RCC 7860 (cell line): ENCODE measurements at regions not wholly inside any gene's neighbourhood (a gene's known extent, or its start where the extent isn't known, plus 50 kb on each side); places are given as distances from the start of the nearest gene placed in this dataset.
"Not testable (repeated sequence)": the region's sequence is repeated elsewhere in the genome, so short reads cannot be mapped to it uniquely, and the experiment has no call there.

Experiments used
- DNase-seq: peaks from one replicate; pipeline ENCODE4 v3.0.0-alpha.2; 2015; ENCODE audit warnings: low spot score
- FAIRE-seq: peaks from 2 replicates; lab custom pipeline; 2012; peaks lifted over from hg19 to GRCh38; lab: Jason Lieb, UNC

- FAIRE-seq, result no peak
- no peak for DNase-seq
These were observed 970.2 kb upstream of the COX7C start for GRCh38 chr5:85647349-85648127.

DNA sequence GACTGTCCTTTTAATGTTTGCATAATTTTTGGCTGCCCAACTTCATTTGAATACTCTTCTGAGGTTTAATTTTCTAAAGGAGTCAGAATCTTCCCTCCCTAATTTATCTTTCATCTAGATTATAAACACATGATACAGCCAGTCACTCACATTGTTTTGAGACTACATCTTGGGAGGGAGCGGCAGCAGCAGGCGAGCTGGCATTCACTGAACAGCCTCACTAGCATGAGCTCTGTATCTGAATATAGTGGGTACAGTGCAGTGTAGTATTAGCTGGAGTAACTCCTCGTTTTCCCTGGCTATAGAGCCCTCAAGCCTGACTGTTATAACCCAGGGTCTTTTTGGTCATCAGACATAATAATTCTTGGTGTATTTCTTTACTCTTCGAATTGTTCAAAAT is 969.2 kb upstream of the COX7C start:
- DNase-seq (no peak), FAIRE-seq (no peak)

DNA sequence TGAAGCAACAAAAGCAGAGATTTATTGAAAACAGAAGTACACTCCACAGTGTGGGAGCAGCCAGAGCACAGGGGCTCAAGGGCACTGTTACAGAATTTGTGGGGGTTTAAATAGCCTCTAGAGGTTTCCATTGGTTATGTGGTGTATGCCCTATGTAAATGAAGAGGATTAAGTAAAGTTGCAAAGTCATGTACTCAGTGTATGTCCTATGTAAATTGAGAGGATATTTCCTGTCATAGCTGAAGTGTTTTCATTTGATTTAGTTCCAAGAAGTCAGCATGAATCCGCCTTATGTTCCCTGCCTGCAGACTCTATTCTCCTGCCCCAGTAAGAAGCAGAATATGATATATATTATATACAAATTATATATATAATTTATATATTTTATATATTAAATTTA is 966.0 kb upstream of the COX7C start:
- no peak for DNase-seq
- no peak for FAIRE-seq

GRCh38 chr5:85654144-85654543 is 963.6 kb upstream of the COX7C start:
- FAIRE-seq, DNase-seq: not testable (repeated sequence)

GRCh38 chr5:85656050-85656449 is 961.7 kb upstream of the COX7C start:
- DNase-seq (no peak), FAIRE-seq (no peak)

GRCh38 chr5:85657328-85657727 is 960.4 kb upstream of the COX7C start:
- not testable (repeated sequence) for DNase-seq, FAIRE-seq

GRCh38 chr5:85662969-85663707 is 954.6 kb upstream of the COX7C start:
- not testable (repeated sequence) for FAIRE-seq, DNase-seq

GRCh38 chr5:85663708-85664031 is 954.1 kb upstream of the COX7C start:
- DNase-seq (no peak), FAIRE-seq (no peak)

- no peak for FAIRE-seq
These were observed 947.3 kb upstream of the COX7C start for GRCh38 chr5:85670417-85670816.

GRCh38 chr5:85671223-85671970 is 946.3 kb upstream of the COX7C start:
- DNase-seq, result no peak

More at GRCh38 chr5:85670417-85670816, 947.3 kb upstream of the COX7C start:
- no peak for DNase-seq

DNA sequence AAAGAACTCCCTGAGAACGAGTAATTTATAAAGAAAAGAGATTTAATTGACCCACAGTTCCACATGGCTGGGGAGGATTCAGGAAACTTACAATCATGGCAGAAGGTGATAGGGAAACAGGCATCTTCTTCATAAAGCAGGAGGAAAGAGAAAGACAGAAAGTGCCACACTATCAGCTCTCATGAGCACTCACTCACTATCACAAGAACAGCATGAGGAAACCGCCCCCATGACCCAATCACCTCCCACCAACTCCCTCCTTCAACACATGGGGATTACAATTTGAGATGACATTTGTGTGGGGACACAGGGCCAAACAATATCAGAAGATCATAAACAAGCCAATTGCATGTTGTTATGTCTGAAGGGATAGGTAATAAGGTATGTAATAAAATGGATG is 935.9 kb upstream of the COX7C start:
- DNase-seq, result no peak

More at GRCh38 chr5:85671223-85671970, 946.3 kb upstream of the COX7C start:
- no peak for FAIRE-seq

DNA sequence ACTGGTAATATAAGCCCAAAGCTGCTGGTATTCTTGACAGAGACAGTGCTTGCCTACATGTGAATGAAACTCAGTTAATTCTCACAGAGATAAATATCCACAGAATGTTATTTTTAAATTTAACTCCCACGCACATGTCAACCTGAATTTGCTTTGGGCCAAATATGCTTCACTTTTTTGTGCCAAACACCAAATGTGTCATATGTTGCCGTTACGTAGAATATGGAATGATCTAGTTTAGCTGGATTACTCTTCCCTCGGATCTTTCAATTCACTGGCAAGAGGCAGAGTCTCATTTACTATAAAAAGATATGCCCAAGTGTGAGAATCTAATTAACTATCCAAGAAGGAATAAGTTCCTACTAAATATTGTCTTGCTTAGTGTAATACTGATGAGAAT is 933.4 kb upstream of the COX7C start:
- no peak for FAIRE-seq
- DNase-seq, result no peak

More for the DNA sequence above, 935.9 kb upstream of the COX7C start:
- no peak for FAIRE-seq

GRCh38 chr5:85703296-85703695 is 914.4 kb upstream of the COX7C start:
- FAIRE-seq (no peak), DNase-seq (no peak)

DNA sequence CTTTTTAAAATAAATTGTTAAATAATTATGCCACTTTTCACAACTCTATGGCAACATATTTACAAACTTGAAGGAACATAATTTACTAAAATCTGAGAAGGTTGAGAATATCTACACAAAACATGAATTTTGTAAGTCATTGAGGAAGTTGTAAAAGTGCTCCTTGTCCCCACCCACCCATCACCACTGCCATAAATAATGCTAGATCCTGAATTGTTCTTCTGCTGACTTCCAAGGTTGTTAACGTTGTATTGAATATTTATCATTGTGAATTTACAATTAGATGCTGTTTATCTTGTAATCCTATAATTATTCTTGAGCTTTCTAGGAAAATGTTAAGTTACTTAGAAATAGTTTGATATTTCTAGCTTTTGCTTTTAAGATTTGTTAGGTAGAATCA is 908.0 kb upstream of the COX7C start:
- FAIRE-seq (no peak), DNase-seq (no peak)

DNA sequence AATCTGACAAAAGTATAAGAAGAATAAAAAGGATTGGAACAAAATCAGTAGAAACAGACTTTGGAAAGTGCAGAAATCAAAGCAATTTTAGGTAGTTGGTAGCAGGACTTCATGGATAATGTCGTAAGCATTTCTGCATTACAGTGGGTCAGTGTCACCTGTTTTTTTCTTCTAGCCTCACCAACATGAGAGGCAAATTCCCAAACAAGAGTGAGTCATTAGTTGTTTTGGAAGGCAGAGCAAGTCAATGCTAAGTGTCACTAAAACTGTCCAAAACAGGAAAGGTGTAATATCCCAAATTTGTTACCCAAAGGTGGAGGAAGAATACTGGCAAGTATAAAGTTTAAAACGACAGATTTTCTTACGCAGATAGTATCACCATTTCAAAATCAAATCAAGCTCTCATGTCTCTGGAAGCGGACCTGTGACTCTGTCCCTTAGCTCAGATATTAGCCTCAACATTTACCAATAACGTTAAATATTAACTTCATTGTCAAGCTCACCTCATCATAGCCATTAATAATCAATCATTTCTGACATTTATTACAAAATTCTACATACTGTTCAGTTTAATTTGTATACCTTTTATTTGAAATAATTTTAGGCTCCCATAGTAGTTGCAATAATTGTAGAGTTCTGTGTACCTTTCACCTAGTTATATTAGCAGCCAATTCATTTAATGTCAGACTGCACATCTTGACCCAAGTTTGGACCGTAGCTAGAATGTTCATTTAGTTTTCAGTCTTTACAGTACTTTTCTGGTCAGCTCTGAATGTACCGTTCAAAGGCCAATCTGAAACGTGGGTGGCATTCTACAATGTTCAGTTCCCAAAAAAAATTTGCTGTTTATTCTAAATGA is 901.2 kb upstream of the COX7C start:
- FAIRE-seq, result no peak

GRCh38 chr5:85717203-85717563 is 900.6 kb upstream of the COX7C start:
- DNase-seq (no peak), FAIRE-seq (no peak)

More for the DNA sequence above, 901.2 kb upstream of the COX7C start:
- DNase-seq, result no peak

DNA sequence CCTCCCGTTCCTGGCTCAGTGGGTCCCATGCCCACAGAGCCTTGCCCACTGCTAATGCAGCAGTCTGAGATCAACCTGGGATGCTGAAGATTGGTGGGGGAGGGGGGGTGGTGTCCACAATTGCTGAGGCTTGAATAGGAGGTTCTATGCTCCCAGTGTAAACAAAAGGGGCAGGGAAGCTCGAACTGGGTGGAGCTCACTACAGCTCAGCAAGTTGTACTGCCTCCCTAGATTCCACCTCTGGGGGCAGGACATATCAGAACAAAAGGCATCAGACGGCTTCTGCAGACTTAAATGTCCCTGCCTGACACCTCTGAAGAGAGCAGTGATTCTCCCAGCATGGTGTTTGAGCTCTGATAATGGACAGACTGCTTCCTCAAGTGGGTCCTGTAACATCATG is 885.6 kb upstream of the COX7C start:
- DNase-seq (no peak), FAIRE-seq (no peak)

DNA sequence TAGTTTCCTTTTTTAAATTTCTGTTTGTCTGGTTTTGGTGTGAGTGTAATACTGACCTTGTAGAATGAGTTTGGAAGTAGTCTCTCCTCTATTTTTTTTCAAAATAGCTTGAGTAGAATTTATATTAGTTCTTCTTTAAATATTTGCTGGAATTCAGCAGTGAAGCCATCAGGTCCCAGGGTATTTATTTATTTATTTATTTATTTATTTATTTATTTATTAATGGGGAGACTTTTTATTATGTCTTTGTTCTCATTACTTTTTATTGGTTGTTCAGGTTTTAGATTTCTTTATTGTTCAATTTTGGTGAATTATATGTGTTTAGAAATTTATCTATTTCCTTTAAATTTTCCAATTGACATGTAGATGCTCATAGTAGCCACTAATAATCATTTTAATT is 875.8 kb upstream of the COX7C start:
- no peak for DNase-seq
- FAIRE-seq, result no peak

DNA sequence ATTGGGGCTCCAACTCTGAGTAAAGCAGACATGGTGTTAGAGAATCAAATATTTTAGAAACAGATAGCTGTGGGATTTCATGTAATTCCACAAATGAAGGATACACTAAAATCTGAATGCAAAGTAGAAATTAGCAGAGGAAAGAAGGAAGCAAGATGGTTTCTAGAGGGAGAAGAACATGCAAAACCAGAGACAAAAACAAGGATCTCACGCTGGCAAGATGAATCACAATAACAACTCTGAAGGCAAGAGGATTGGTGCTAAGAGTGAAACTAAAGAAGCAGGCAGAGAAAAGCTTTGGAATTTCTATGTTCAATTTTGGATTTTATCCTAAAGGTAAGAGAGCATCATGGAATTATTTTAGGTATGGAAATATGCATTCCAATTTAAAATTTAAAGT is 857.2 kb upstream of the COX7C start:
- no peak for DNase-seq

GRCh38 chr5:85769347-85769746 is 848.4 kb upstream of the COX7C start:
- no peak for DNase-seq
- FAIRE-seq, result no peak

More for the DNA sequence above, 857.2 kb upstream of the COX7C start:
- no peak for FAIRE-seq

DNA sequence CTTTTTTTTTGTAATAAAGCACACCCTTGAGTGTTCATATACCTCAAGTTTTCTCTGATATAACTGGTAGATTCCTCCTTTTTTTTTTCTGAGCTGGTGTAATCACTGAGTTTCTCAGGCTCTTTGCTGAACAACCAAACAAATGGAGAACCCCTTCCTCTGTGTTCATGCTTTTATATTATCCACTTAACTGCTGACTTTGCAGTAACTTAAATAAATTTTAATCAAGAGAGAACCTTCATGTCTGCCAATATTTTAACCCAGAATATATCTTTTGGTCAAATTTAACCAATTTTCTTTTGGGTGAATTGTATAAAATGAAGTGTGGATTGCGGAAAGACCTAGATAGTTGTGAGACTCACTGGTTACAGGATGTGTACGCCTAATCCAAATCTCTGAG is 833.0 kb upstream of the COX7C start:
- FAIRE-seq (no peak), DNase-seq (no peak)
